Ureter (tissue), 1 donor: ENCODE measurements at regions not wholly inside any gene's neighbourhood (a gene's known extent, or its start where the extent isn't known, plus 50 kb on each side); places are given as distances from the start of the nearest gene placed in this dataset.

Source experiments
- DNase-seq: peaks from one replicate; pipeline ENCODE4 v3.0.0-alpha.2; 2020; ENCODE audit warnings: low spot score
- donor health status: DM: yes; HTN: yes; CAD: no.

GRCh38 chr6:134117409-134117808, 65.0 kb upstream of the SLC2A12 start:
- DNase-seq, result no peak

- no peak for DNase-seq
Measured at GRCh38 chr6:134115715-134116074, 63.3 kb upstream of the SLC2A12 start.

GRCh38 chr6:134114918-134115714, 62.7 kb upstream of the SLC2A12 start:
- DNase-seq, result no peak

DNA sequence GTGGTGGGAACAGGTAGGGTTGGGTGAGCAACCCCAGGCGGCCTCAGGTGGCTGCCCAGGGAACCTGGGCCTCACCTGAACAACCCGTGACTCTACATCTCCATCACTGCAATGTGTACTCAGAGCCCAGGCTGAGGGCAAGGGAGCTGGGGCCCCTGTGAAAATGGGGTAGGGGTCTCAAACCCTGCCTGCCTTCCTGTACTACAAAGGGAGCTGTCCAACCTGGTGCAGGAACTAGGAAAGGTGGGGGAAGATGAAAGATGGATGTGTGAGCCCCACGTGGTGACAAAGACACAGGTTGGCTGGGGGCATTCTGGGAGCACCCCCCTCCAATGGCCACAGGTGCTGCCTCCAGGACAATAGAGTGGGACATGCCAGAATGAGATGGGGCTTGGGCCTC, 62.1 kb upstream of the SLC2A12 start:
- no peak for DNase-seq

DNA sequence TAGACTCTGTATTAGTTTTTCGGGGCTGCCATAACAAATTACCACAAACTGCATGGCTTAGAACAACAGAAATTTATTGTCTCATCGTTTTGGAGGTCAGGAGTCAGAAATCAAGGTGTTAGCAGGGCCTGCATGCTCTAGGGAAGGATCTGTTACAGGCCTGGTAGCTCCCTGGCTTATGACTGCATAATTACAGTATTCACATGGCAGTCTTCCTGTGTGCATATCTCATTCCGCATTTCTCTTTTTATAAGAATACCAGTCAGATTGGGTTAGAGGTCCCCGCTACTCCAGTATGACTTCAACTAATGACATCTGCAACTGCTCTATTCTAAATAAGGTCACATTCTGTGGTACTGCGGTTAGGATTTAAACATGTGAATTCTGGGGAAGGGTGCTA, 59.3 kb upstream of the SLC2A12 start:
- no peak for DNase-seq

DNA sequence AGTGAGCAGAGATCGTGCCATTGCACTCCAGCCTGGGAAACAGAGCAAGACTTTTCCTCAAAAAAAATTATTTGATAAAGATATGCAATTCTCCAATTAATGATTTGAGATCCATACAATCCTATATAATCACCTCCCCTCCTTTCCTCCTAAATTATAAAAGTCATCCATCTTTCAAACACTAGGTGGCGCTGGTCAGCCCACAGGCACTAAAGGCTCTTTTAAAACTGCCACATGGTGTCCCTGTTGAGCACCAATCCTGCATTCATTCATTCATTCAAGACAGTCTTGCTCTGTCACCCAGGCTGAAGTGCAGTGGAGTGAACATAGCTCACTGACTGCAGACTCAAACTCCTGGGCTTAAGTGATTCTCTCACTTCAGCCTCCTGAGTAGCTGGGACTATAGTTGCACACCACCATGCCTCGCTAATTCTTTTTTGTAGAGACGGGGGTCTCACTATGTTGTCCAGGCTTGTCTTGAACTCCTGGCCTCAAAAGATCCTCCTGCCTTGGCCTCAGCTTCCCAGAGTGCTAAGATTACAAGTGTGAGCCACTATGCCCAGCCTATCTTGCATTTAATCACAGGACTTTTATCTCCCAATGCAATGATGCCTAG, 58.7 kb upstream of the SLC2A12 start:
- no peak for DNase-seq

GRCh38 chr6:134106702-134107101, 54.3 kb upstream of the SLC2A12 start:
- DNase-seq, result no peak

DNA sequence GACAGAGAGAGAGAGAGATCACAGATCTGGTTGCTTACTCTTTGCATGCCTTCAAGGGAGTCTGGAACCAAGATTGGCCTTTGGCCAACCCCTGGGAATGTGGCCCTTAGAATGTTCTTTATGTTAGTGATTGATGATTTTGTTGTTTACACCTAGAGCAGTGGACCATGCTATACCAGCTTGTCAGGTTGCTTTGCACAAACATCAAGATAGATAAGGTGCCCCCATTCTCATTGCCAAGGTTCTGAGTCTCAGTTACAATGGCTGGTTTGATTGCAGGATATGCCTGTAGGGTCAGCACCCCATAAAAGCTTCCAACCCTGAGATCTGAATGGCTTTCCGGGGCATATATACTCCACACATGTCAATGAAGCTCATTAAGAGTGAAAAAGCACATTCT, 53.5 kb upstream of the SLC2A12 start:
- peak; percentile 50 for DNase-seq

DNA sequence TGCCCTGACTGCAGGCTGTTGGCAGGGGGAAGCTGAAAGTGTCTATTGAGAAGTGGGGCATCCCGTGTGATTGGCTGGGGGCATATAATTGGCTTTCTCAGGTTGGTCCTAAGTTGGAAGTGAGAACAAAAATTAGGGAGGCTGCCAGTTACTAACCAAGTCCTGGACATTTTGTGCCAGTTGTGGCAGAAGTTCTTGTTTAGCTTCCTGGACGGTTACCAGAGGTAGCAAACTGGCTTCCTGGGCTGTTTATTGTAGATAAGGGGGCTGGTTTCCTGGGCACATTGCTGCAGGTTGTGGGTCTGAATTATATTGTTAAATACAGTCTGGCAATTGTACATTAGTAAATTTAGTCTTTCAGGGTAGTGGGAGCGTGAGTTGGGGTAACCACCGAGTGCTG, 50.6 kb upstream of the SLC2A12 start:
- DNase-seq, result no peak
